ENCODE measurements at regions not wholly inside any gene's neighbourhood (a gene's known extent, or its start where the extent isn't known, plus 50 kb on each side); places are given as distances from the start of the nearest gene placed in this dataset.

- TF ChIP-seq CTCF (IDR thresholded peaks at IDR 0.05) (no peak), EZH2 (IDR thresholded peaks at IDR 0.05) (no peak)
Measured at GRCh38 chr12:24731596-24731995, 217.3 kb downstream of the BCAT1 start.

Measured in neural progenitor cell (in vitro differentiated cells).